Neutrophil (primary cell): ENCODE measurements at regions not wholly inside any gene's neighbourhood (a gene's known extent, or its start where the extent isn't known, plus 50 kb on each side); places are given as distances from the start of the nearest gene placed in this dataset.

Experiments
- H3K27ac ChIP-seq: fragments of 200-600 bp; sonication (generic); 2 replicates; pipeline ENCODE4 v1.5.1; 2016; ENCODE audit warnings: mild to moderate bottlenecking, moderate library complexity
- H3K27me3 ChIP-seq: fragments of 200-600 bp; sonication (generic); 2 replicates; pipeline ENCODE4 v1.6.0; 2016; ENCODE audit warnings: mild to moderate bottlenecking
- H3K36me3 ChIP-seq: fragments of 200-600 bp; sonication (generic); 2 replicates; pipeline ENCODE4 v1.5.1; 2017
- H3K4me1 ChIP-seq, 2 experiments: fragments of 200-600 bp in 1 of 2; sonication (generic) in 1 of 2; 1 replicate in 1 of 2; 2 replicates in 1 of 2; pipeline versions ENCODE4 v1.5.1 to v1.6.1; 2013 to 2016; ENCODE audit warnings: low read depth in 1 of 2, low read length in 1 of 2, mild to moderate bottlenecking in 1 of 2, moderate library complexity in 1 of 2; ENCODE audit not compliant: control insufficient read depth in 1 of 2, insufficient read depth in 1 of 2
- H3K4me3 ChIP-seq, 2 experiments: fragments of 200-600 bp in 1 of 2; sonication (generic) in 1 of 2; 1 replicate in 1 of 2; 2 replicates in 1 of 2; pipeline ENCODE4 v1.5.1; 2013 to 2016; ENCODE audit warnings: low read depth in 1 of 2, low read length in 1 of 2, mild to moderate bottlenecking in 1 of 2, moderate library complexity in 1 of 2
- H3K9me3 ChIP-seq: fragments of 200-600 bp; sonication (generic); 2 replicates; pipeline ENCODE4 v1.5.1; 2016
- CTCF ChIP-seq: fragments of 200-600 bp; sonication (generic); IDR thresholded peaks from 2 replicates; pipeline ENCODE4 v1.5.1; 2016; ENCODE audit warnings: antibody characterized with exemption

GRCh38 chr4:132860976-132861375, 288.1 kb upstream of the PCDH10 start:
- no peak for TF ChIP-seq CTCF
- Histone ChIP-seq H3K4me1 (no peaks in the 10 kb centered on the region), H3K27ac (no peak overlapping the region), H3K9me3 (no peaks in the 10 kb centered on the region), H3K4me3 (no peak overlapping the region), H3K27me3 (no peaks in the 10 kb centered on the region), H3K36me3 (no peaks in the 10 kb centered on the region)

GRCh38 chr4:132863619-132864018, 285.5 kb upstream of the PCDH10 start:
- H3K9me3 ChIP-seq, result no peaks in the 10 kb centered on the region
- no peak overlapping the region for H3K4me3 ChIP-seq
- no peak for TF ChIP-seq CTCF
- H3K36me3 ChIP-seq, result no peaks in the 10 kb centered on the region
- no peaks in the 10 kb centered on the region for H3K4me1 ChIP-seq
- H3K27me3 ChIP-seq, result no peaks in the 10 kb centered on the region
- H3K27ac ChIP-seq, result no peak overlapping the region

GRCh38 chr4:132865458-132865857, 283.6 kb upstream of the PCDH10 start:
- no peak overlapping the region for H3K27ac ChIP-seq

GRCh38 chr4:132865922-132866321, 283.2 kb upstream of the PCDH10 start:
- no peak overlapping the region for H3K4me3 ChIP-seq
- no peaks in the 10 kb centered on the region for H3K9me3 ChIP-seq
- H3K27ac ChIP-seq, result no peak overlapping the region
- no peaks in the 10 kb centered on the region for H3K36me3 ChIP-seq
- no peaks in the 10 kb centered on the region for H3K27me3 ChIP-seq
- no peaks in the 10 kb centered on the region for H3K4me1 ChIP-seq
- no peak for TF ChIP-seq CTCF

More at GRCh38 chr4:132865458-132865857, 283.6 kb upstream of the PCDH10 start:
- no peaks in the 10 kb centered on the region for H3K36me3 ChIP-seq
- no peaks in the 10 kb centered on the region for H3K27me3 ChIP-seq
- no peaks in the 10 kb centered on the region for H3K9me3 ChIP-seq
- H3K4me1 ChIP-seq, result no peaks in the 10 kb centered on the region
- TF ChIP-seq CTCF, result no peak
- H3K4me3 ChIP-seq, result no peak overlapping the region

GRCh38 chr4:132866616-132867015, 282.5 kb upstream of the PCDH10 start:
- Histone ChIP-seq H3K27ac (no peak overlapping the region), H3K27me3 (no peaks in the 10 kb centered on the region), H3K36me3 (no peaks in the 10 kb centered on the region), H3K4me3 (no peak overlapping the region), H3K9me3 (no peaks in the 10 kb centered on the region), H3K4me1 (no peaks in the 10 kb centered on the region)
- TF ChIP-seq CTCF, result no peak

- Histone ChIP-seq H3K36me3 (no peaks in the 10 kb centered on the region), H3K4me1 (no peaks in the 10 kb centered on the region), H3K27ac (no peak overlapping the region), H3K9me3 (no peaks in the 10 kb centered on the region), H3K27me3 (no peaks in the 10 kb centered on the region), H3K4me3 (no peak overlapping the region)
- no peak for TF ChIP-seq CTCF
Observed at GRCh38 chr4:132893787-132894186, 255.3 kb upstream of the PCDH10 start.
